ENCODE measurements at regions not wholly inside any gene's neighbourhood (a gene's known extent, or its start where the extent isn't known, plus 50 kb on each side); places are given as distances from the start of the nearest gene placed in this dataset.

DNA sequence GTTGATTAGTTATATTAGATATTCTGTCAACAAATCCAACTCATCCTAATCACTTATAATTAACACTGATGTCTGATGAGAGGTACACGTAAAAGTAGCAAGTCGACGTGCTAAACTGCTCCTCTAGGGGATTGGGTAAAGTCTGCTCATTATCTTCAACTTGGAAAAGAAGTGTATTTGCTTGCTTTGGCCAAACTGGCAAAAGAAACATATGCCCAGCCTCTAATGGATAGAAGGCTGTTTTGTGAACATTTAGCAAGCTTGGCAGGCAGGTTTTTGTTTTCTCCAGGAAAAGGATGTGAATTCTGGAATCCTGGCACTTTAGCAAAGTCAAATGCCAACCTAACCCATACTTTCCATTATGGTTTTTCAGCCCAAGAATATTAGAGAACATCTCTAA lies 264.8 kb downstream of the TBL1XR1 start:
- no peak for DNase-seq (ENCODE audit: low spot score)

DNA sequence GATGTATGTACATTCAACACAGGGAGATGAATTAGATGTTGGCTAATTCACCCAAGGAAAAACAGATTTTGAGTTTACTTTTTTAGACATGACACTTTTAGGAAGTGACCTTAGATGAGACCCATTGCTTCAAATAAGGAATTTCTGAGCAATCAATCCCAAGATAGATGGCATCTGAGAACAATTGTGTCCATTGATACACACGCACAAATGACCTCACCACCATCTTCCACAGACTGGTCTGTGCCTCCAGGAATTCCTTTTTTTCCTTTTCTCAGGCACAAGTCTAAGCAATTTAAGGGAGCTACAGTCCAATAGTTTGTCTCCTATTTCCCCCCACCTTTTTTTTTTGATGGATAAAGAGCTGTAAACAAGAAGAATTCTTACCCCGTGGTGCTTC lies 265.3 kb downstream of the TBL1XR1 start:
- no peak for DNase-seq (ENCODE audit: low spot score)

- no peak for DNase-seq (ENCODE audit: low spot score)
Measured at GRCh38 chr3:176930942-176931341, 266.3 kb downstream of the TBL1XR1 start.

- DNase-seq (ENCODE audit: low spot score) = no peak
Measured at GRCh38 chr3:176928582-176928931, 268.7 kb downstream of the TBL1XR1 start.

DNA sequence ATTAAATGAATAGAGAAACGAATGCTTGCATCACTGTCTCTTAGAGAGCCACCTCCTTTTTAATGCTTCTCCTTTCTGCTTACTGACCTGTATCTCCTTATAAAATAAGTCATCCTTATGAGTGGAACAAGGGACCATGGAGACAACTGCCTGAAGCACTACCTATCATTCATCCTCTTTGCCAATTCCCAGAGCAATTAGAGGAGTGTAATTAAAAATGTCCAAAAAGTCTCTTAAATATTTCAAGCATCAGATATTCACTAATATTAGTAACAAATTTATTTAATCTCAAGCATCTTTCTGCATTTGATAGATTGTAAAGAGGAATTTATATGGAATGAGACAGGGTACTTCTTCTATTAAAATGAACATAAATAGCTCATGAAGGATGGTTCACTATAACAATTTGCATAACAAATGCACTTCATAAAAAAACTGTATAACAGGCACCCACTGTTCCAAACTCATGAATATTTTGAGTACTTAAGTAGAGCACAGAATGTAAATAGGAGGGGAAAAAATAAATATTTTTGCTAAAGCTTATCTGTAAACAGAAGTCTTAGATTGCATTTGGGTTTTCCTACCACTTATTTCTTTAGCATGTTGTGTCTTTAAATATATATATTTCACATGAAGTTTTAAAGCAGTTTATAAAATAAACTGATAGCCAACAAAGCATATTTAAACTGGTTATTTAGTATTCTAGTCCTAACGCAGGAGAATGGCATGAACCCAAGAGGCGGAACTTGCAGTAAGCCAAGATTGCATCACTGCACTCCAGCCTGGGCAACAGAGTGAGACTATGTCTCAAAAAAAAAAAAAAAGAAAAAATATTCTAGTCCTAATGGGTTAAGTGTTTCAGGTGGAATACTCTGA lies 269.3 kb downstream of the TBL1XR1 start:
- DNase-seq (ENCODE audit: low spot score) = no peak

DNA sequence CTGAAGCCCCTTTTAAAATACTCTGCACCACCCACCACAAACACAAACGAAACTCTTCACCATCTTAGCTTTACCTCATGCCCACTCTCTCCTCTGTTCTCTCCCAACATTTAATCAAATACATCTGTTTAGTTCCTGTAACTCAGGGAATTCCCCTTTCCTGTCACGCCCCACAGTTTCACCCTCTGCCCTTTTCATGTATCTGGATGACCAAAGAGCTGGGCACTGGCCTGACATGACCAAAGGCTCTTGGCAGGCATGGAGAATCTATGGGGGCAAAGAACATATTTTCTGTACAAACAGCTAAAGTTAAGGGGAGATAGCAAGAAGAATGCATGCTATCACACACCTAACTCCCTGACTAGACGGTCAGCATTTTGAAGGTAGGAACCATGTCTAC lies 270.0 kb downstream of the TBL1XR1 start:
- DNase-seq (ENCODE audit: low spot score) = no peak

GRCh38 chr3:176926688-176927087 lies 270.6 kb downstream of the TBL1XR1 start:
- DNase-seq (ENCODE audit: low spot score) = no peak

DNA sequence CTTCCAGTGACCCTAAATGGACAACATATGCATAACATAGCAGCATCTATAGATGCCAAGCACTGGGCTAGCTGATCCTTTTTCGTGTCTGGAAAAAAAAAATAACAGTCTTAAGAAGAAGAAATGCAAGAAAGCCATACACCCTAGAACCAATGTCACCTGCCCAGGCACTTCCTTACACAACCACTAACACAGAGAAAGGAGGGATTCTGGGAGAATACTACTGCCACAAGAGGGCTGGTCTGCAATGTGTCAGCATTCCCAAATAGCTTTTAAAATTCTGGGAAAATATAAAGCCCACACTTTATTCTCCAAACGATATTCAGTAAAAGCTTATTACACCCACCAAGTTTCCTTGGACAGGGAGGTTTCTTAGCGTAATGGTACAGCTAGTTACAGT lies 271.2 kb downstream of the TBL1XR1 start:
- no peak for DNase-seq (ENCODE audit: low spot score)

GRCh38 chr3:176920766-176921160 lies 276.5 kb downstream of the TBL1XR1 start:
- no peak for DNase-seq (ENCODE audit: low spot score)

- DNase-seq (ENCODE audit: low spot score) = no peak
Measured at GRCh38 chr3:176919836-176920765, 277.2 kb downstream of the TBL1XR1 start.

DNA sequence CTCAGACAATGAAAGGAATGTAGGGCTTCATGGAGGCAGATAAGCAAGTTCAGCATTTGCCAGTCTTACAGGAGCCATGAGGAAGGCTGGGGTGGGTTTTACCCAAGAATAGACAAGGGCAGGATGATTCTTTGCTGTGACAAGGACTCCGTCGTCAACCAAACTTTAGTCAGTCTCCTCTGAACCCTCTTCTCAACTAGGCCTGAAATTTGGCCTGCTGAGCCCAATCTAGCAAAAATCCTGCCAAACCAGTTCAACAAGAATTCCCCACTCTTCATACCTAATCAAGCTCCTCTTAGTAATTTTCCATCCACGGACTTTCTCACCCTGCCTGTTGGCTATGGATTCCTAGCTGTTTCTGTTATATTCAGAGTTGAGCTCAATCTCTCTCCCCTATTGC lies 280.5 kb downstream of the TBL1XR1 start:
- DNase-seq (ENCODE audit: low spot score) = no peak

GRCh38 chr3:176914764-176915163 lies 282.5 kb downstream of the TBL1XR1 start:
- no peak for DNase-seq (ENCODE audit: low spot score)

- DNase-seq (ENCODE audit: low spot score) = no peak
Measured at GRCh38 chr3:176911579-176911978, 285.7 kb downstream of the TBL1XR1 start.

DNA sequence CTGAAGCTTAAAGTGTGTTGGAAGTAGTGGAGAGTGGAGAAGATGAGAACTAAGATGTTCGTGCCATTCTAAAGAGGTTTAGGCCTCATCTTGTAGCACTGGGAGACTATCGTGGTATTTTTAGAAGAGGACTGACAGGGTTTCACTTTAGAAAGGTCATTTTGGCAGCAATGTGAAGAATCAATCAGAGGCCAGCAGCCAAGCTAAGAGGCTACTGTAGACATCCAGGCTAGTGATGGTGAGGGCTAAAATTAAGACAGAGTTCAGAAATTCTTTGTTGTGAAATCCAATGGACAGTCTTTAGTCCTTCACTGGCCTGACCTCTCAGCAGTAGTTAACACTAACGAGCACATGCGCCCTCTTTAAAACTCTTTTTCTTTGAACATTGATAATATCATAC lies 288.2 kb downstream of the TBL1XR1 start:
- DNase-seq (ENCODE audit: low spot score) = no peak

DNA sequence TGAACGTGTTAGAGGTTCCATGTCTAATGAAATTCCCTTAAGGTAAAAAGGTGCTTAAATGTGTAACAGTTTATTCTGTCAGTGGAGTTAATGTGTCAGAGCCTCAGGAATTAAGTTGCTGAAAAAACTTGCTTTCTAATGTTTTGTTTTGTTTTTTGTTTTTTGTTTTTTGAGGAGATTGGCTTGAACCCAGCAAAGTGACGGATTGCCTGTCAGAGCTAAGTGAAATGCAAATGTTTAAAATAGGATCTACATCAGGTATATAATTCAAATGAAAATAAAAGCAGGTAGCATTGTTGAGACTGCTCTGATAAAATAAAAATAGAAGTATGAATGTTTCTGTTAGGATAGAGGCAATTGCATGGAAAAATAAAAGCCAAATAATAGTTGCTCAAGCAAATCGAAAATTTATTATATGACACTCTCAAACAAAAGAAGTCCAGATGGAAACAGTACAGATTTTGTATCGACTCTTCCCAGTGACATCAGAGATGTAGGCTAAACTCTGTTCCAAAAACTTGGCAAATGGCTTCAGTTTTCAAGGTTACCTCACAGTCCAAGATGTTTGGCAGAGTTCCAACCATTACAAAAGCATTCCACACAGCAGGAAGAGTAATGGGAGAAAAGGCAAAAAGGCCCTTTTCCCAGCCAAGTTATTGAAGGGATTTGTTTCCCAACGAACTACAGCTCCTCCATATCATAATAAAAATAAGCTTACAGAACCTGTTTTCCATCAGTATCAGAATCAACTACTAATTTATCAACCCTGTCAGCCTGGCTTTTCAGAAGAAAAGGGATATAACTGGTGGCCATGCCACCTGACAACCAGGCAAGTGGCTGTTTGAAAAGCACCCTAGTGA lies 291.0 kb downstream of the TBL1XR1 start:
- no peak for DNase-seq (ENCODE audit: low spot score)

DNA sequence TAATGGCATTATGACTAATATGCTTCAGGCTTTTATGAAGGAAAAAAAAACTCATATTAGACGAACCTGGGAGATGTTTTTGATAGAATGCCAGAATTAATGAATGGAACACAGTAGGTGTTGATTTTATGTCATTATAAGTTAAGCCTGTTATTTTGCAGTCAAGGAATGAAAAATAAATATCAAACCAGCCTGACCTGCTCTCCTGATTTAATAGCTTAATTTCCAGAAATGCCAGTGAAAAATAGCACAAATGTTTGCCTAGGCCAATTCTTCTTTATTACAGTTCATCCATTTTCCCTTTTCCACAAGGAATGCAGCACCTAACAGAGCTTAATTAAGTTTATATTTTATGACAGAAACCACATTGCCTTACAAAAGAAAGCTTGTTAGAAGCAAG lies 292.0 kb downstream of the TBL1XR1 start:
- DNase-seq (ENCODE audit: low spot score) = no peak

DNA sequence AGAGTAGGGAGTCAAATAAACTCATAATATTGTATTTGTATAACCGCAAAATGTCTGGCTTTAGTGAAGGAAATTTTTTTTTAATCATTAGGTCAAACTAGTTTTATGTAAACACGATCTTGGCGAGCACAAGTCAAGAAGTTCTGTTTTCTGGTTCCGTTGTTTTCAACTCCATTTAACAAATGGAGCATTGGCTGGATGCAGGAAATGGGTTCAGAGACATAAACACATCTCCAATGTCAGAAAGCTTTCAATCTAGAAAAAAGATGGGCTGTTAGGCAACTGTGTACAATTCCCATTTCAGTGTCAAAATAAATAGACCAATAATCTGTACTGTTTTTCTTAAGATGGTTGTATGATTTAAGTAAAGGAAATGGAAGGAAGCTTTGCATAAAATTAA lies 292.8 kb downstream of the TBL1XR1 start:
- no peak for DNase-seq (ENCODE audit: low spot score)

DNA sequence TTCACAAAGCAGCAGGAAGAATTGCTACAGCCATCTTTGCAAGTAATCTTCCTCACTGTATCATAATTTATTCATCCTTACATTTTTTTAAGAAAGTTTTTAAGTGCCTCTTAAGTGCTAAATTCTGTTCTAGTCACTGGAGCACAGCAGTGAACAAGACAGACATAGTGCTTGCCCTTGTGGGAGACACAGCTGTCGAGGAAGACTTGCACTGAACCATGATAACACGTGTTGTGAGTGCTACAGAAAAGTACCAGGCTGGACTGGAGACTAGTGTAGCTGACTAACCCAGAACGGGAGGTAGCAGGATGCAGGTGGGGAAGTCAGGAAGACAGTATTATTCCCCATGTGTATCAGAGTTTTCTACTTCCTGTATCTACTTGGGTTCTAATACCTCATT lies 300.6 kb downstream of the TBL1XR1 start:
- no peak for DNase-seq (ENCODE audit: low spot score)

GRCh38 chr3:176896165-176896564 lies 301.1 kb downstream of the TBL1XR1 start:
- no peak for DNase-seq (ENCODE audit: low spot score)

DNA sequence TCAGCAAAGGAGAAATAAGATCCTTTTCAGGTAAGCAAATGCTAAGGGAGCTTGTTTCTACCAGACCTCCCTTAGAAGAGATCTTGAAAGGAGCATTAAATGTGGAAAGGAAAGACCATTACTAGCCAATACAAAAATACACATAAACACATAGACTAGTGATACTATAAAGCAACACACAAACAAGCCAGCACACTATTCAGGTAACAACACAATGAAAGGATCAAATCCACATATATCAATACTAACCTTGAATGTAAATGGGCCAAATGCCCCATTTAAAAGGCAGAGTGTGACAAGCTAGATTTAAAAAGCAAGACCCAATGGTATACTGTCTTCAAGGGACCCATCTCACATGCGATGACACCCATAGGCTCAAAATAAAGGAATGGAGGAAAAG lies 317.6 kb downstream of the TBL1XR1 start:
- no peak for DNase-seq (ENCODE audit: low spot score)

GRCh38 chr3:176873261-176873660 lies 324.0 kb downstream of the TBL1XR1 start:
- no peak for DNase-seq (ENCODE audit: low spot score)

GRCh38 chr3:176872771-176873209 lies 324.5 kb downstream of the TBL1XR1 start:
- peak; percentile 53 for DNase-seq (ENCODE audit: low spot score)

All from ecto neural progenitor cell (in vitro differentiated cells).